SK-N-SH treated with all-trans-retinoic acid at 6 μM for 48 hours (cell line): ENCODE measurements at regions not wholly inside any gene's neighbourhood (a gene's known extent, or its start where the extent isn't known, plus 50 kb on each side); places are given as distances from the start of the nearest gene placed in this dataset.

ENCODE experiments used
- ATAC-seq: fragments of 200-7000 bp; cut with Tn5 transposase; 3 replicates; pipeline ENCODE4 v1.9.1; 2020; ENCODE audit warnings: mild to moderate bottlenecking, moderate library complexity
- ARNTL ChIP-seq: fragments of 450-650 bp; formaldehyde crosslinking; IDR thresholded peaks from 2 replicates; pipeline ENCODE4 v1.5.0; 2020; ENCODE audit warnings: low read depth, mild to moderate bottlenecking, moderate library complexity, borderline replicate concordance
- BACH2 ChIP-seq: fragments of 250-450 bp; sonication (Bioruptor Pico); IDR thresholded peaks from 2 replicates; pipeline ENCODE4 v1.9.0; 2021; ENCODE audit warnings: mild to moderate bottlenecking, borderline replicate concordance
- CSDC2 ChIP-seq: fragments of 250-450 bp; sonication (Bioruptor Pico); IDR thresholded peaks from 2 replicates; pipeline ENCODE4 v1.5.0; 2020; ENCODE audit warnings: mild to moderate bottlenecking, moderate library complexity
- ESRRG ChIP-seq: fragments of 250-450 bp; sonication (Bioruptor Pico); IDR thresholded peaks from 2 replicates; pipeline ENCODE4 v1.6.1; 2021; ENCODE audit warnings: mild to moderate bottlenecking
- GLIS3 ChIP-seq: fragments of 250-450 bp; sonication (Bioruptor Pico); IDR thresholded peaks from 2 replicates; pipeline ENCODE4 v1.5.0; 2020; ENCODE audit warnings: mild to moderate bottlenecking, moderate library complexity
- OSR1 ChIP-seq: fragments of 250-450 bp; sonication (Bioruptor Pico); IDR thresholded peaks from 2 replicates; pipeline ENCODE4 v1.8.0; 2022; ENCODE audit warnings: moderate library complexity, mild to moderate bottlenecking, inconsistent platforms
- RARB ChIP-seq: fragments of 250-450 bp; sonication (Bioruptor Pico); IDR thresholded peaks from 2 replicates; pipeline ENCODE4 v1.8.0; 2021; ENCODE audit warnings: mild to moderate bottlenecking, moderate library complexity
- SNAI2 ChIP-seq: fragments of 250-450 bp; sonication (Bioruptor Pico); IDR thresholded peaks from 2 replicates; pipeline ENCODE4 v1.5.0; 2020; ENCODE audit warnings: mild to moderate bottlenecking, moderate library complexity
- TCF4 ChIP-seq: fragments of 250-450 bp; sonication (Bioruptor Pico); IDR thresholded peaks from 2 replicates; pipeline ENCODE4 v1.8.0; 2021; ENCODE audit warnings: mild to moderate bottlenecking, moderate library complexity, borderline replicate concordance
- TOX ChIP-seq: fragments of 250-450 bp; sonication (Bioruptor Pico); IDR thresholded peaks from 2 replicates; pipeline ENCODE4 v1.8.0; 2021; ENCODE audit warnings: mild to moderate bottlenecking, moderate library complexity, borderline replicate concordance
- ZFP3 ChIP-seq: fragments of 250-450 bp; sonication (Bioruptor Pico); IDR thresholded peaks from 2 replicates; pipeline ENCODE4 v1.5.0; 2020; ENCODE audit warnings: mild to moderate bottlenecking, moderate library complexity
- ZFP30 ChIP-seq: fragments of 450-650 bp; formaldehyde crosslinking; IDR thresholded peaks from 2 replicates; pipeline ENCODE4 v1.5.0; 2022; ENCODE audit warnings: mild to moderate bottlenecking, moderate library complexity
- ZNF565 ChIP-seq: fragments of 450-650 bp; formaldehyde crosslinking; conservative IDR thresholded peaks from 2 replicates; pipeline ENCODE4 v1.5.0; 2020; ENCODE audit warnings: low read depth, mild to moderate bottlenecking, moderate library complexity
- ZNF70 ChIP-seq: fragments of 450-650 bp; formaldehyde crosslinking; IDR thresholded peaks from 2 replicates; pipeline ENCODE4 v1.5.0; 2020; ENCODE audit warnings: mild to moderate bottlenecking, moderate library complexity
- ZNF8 ChIP-seq: fragments of 450-650 bp; formaldehyde crosslinking; IDR thresholded peaks from 2 replicates; pipeline ENCODE4 v1.5.0; 2020; ENCODE audit warnings: mild to moderate bottlenecking, moderate library complexity
- TF ChIP-seq, protein P1 (sequence below): fragments of 250-450 bp; sonication (Bioruptor Pico); IDR thresholded peaks from 2 replicates; pipeline ENCODE4 v1.5.1; 2021; ENCODE audit warnings: mild to moderate bottlenecking, moderate library complexity
- TF ChIP-seq, protein P2 (sequence below): fragments of 250-450 bp; sonication (Bioruptor Pico); IDR thresholded peaks from 2 replicates; pipeline ENCODE4 v1.5.0; 2020; ENCODE audit warnings: mild to moderate bottlenecking, moderate library complexity
- TF ChIP-seq, protein P3 (sequence below): fragments of 250-450 bp; sonication (Bioruptor Pico); IDR thresholded peaks from 2 replicates; pipeline ENCODE4 v1.5.1; 2020; ENCODE audit warnings: low read depth, mild to moderate bottlenecking, moderate library complexity
- TF ChIP-seq, protein P4 (sequence below): fragments of 250-450 bp; sonication (Bioruptor Pico); IDR thresholded peaks from 2 replicates; pipeline ENCODE4 v1.8.0; 2021; ENCODE audit warnings: low read depth, mild to moderate bottlenecking, moderate library complexity, borderline replicate concordance
- TF ChIP-seq, protein P5 (sequence below): fragments of 250-450 bp; sonication (Bioruptor Pico); IDR thresholded peaks from 2 replicates; pipeline ENCODE4 v1.8.0; 2020; ENCODE audit warnings: mild to moderate bottlenecking, moderate library complexity, borderline replicate concordance

DNA sequence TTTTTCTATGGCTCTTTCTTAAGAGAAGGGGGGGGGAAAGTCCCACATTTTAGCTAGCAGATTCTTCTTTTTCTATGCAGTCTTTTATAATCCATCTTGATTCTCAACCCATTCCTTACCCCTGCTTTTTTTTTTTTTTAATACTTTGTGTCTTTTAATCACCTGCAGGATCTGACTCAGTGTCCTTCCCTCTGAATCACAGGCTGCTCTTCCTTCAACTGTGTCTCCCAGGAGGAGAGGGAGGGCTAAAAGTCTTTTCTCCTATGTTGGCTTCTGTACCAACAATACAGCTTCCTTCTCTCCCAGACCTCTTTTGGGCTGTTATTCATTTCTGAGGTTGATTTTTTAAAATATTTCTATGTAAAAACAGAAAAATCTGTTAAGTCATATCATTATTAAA is 686.2 kb downstream of the ADGRL2 start:
- TF ChIP-seq ESRRG (CRISPR knock-in tag) = no peak
- TF ChIP-seq ARNTL (CRISPR knock-in tag) = no peak
- no peak for TF ChIP-seq GLIS3 (CRISPR knock-in tag)
- TF ChIP-seq OSR1 (CRISPR knock-in tag) = no peak
- TF ChIP-seq, protein P1, sequence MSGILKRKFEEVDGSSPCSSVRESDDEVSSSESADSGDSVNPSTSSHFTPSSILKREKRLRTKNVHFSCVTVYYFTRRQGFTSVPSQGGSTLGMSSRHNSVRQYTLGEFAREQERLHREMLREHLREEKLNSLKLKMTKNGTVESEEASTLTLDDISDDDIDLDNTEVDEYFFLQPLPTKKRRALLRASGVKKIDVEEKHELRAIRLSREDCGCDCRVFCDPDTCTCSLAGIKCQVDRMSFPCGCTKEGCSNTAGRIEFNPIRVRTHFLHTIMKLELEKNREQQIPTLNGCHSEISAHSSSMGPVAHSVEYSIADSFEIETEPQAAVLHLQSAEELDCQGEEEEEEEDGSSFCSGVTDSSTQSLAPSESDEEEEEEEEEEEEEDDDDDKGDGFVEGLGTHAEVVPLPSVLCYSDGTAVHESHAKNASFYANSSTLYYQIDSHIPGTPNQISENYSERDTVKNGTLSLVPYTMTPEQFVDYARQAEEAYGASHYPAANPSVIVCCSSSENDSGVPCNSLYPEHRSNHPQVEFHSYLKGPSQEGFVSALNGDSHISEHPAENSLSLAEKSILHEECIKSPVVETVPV (CRISPR knock-in tag) = no peak
- TF ChIP-seq, protein P2, sequence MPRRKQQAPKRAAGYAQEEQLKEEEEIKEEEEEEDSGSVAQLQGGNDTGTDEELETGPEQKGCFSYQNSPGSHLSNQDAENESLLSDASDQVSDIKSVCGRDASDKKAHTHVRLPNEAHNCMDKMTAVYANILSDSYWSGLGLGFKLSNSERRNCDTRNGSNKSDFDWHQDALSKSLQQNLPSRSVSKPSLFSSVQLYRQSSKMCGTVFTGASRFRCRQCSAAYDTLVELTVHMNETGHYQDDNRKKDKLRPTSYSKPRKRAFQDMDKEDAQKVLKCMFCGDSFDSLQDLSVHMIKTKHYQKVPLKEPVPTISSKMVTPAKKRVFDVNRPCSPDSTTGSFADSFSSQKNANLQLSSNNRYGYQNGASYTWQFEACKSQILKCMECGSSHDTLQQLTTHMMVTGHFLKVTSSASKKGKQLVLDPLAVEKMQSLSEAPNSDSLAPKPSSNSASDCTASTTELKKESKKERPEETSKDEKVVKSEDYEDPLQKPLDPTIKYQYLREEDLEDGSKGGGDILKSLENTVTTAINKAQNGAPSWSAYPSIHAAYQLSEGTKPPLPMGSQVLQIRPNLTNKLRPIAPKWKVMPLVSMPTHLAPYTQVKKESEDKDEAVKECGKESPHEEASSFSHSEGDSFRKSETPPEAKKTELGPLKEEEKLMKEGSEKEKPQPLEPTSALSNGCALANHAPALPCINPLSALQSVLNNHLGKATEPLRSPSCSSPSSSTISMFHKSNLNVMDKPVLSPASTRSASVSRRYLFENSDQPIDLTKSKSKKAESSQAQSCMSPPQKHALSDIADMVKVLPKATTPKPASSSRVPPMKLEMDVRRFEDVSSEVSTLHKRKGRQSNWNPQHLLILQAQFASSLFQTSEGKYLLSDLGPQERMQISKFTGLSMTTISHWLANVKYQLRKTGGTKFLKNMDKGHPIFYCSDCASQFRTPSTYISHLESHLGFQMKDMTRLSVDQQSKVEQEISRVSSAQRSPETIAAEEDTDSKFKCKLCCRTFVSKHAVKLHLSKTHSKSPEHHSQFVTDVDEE = no peak
- TF ChIP-seq CSDC2 (CRISPR knock-in tag) = no peak
- TF ChIP-seq TCF4 (CRISPR knock-in tag) = no peak
- TF ChIP-seq, protein P3, sequence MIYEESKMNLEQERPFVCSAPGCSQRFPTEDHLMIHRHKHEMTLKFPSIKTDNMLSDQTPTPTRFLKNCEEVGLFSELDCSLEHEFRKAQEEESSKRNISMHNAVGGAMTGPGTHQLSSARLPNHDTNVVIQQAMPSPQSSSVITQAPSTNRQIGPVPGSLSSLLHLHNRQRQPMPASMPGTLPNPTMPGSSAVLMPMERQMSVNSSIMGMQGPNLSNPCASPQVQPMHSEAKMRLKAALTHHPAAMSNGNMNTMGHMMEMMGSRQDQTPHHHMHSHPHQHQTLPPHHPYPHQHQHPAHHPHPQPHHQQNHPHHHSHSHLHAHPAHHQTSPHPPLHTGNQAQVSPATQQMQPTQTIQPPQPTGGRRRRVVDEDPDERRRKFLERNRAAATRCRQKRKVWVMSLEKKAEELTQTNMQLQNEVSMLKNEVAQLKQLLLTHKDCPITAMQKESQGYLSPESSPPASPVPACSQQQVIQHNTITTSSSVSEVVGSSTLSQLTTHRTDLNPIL = no peak
- TF ChIP-seq ZFP3 (CRISPR knock-in tag) = no peak
- TF ChIP-seq RARB (CRISPR knock-in tag) = no peak
- TF ChIP-seq, protein P4, sequence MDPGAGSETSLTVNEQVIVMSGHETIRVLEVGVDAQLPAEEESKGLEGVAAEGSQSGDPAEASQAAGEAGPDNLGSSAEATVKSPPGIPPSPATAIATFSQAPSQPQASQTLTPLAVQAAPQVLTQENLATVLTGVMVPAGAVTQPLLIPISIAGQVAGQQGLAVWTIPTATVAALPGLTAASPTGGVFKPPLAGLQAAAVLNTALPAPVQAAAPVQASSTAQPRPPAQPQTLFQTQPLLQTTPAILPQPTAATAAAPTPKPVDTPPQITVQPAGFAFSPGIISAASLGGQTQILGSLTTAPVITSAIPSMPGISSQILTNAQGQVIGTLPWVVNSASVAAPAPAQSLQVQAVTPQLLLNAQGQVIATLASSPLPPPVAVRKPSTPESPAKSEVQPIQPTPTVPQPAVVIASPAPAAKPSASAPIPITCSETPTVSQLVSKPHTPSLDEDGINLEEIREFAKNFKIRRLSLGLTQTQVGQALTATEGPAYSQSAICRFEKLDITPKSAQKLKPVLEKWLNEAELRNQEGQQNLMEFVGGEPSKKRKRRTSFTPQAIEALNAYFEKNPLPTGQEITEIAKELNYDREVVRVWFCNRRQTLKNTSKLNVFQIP (CRISPR knock-in tag) = no peak
- TF ChIP-seq ZNF70 = no peak
- no peak for TF ChIP-seq TOX
- no peak for TF ChIP-seq SNAI2
- no peak for TF ChIP-seq ZNF8 (CRISPR knock-in tag)
- TF ChIP-seq, protein P5, sequence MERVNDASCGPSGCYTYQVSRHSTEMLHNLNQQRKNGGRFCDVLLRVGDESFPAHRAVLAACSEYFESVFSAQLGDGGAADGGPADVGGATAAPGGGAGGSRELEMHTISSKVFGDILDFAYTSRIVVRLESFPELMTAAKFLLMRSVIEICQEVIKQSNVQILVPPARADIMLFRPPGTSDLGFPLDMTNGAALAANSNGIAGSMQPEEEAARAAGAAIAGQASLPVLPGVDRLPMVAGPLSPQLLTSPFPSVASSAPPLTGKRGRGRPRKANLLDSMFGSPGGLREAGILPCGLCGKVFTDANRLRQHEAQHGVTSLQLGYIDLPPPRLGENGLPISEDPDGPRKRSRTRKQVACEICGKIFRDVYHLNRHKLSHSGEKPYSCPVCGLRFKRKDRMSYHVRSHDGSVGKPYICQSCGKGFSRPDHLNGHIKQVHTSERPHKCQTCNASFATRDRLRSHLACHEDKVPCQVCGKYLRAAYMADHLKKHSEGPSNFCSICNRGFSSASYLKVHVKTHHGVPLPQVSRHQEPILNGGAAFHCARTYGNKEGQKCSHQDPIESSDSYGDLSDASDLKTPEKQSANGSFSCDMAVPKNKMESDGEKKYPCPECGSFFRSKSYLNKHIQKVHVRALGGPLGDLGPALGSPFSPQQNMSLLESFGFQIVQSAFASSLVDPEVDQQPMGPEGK (CRISPR knock-in tag) = no peak
- no peak for TF ChIP-seq ZNF565 (CRISPR knock-in tag)
- ATAC-seq = no peak

DNA sequence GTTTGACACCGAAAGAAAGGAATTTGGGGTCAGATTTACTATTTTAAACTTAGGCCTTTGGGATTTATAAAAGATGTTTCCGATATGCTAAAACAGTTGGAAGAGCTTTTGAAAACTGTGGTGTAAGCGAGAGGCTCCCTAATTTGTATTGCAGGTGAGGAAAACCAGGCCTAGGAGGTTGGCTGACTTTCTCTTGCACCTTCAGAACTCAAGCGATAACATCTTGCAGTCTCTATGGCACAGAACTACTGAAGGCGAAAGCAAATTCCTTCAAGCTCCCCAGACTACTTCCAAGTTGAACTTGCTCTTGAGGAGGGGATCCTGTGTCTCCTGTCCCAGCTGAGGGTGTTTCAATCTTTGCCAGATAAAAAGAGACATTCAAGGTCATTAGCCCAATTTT is 685.7 kb downstream of the ADGRL2 start:
- TF ChIP-seq ZNF565 (CRISPR knock-in tag) (no peak), CSDC2 (CRISPR knock-in tag) (no peak), TCF4 (CRISPR knock-in tag) (no peak), RARB (CRISPR knock-in tag) (no peak), BACH2 (CRISPR knock-in tag) (no peak), ZFP30 (CRISPR knock-in tag) (no peak), GLIS3 (CRISPR knock-in tag) (no peak), ZNF8 (CRISPR knock-in tag) (no peak), ZNF70 (no peak)
- TF ChIP-seq, protein P4 (CRISPR knock-in tag) = no peak
- TF ChIP-seq, protein P3 = no peak
- ATAC-seq = no peak
